ENCODE measurements at regions not wholly inside any gene's neighbourhood (a gene's known extent, or its start where the extent isn't known, plus 50 kb on each side); places are given as distances from the start of the nearest gene placed in this dataset.

DNA sequence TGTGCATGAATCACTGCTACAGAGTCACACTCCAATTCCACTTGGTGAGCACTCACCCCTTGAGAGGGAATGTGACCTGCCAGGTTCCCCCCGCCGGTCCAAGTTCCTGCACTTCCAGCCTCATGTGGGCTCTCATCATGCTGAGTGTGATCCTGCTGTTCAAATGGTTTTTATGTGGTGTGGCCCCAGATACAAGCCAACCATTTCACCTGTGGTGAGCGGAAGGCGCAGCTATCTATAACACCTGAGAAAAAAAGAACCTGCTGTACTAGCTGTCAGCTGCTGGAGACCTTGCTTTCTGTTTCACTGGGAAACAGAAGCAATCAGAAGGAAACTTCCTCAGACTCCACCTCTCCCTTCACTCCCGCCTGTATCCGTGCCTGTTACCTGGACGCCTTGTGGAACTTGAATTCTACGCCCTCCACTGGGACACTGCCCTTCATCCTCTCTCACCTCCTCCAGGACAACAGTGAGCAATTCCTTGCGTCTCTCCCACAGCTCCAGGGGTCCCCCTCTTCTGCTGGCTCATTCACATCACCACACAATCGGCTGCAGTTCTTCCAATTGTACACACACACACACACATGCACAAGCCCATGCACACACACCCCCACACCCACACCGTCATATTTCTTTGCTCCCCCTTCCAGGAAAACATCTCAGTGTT is 64.4 kb upstream of the RPL11 start:
- ChIA-PET POLR2A (ENCODE audit: unreplicated experiment) (no interaction called here), CTCF (no interaction called here)
- H3K9ac ChIP-seq (ENCODE audit: low read depth, low read length), result no peak overlapping the region
- no peak overlapping the region for H3K4me2 ChIP-seq (ENCODE audit: low read depth, low read length)
- H4K5ac ChIP-seq (ENCODE audit: low read depth, low read length), result no peak overlapping the region
- no peak overlapping the region for H4K8ac ChIP-seq (ENCODE audit: low read depth in 2 of 2, low read length in 2 of 2)
- H2BK120ac ChIP-seq (ENCODE audit: low read depth, low read length), result no peak overlapping the region
- H2BK5ac ChIP-seq (ENCODE audit: low read depth, low read length, poor library complexity, severe bottlenecking), result no peak overlapping the region
- no peaks in the 10 kb centered on the region for H3K79me1 ChIP-seq (ENCODE audit: low read depth in 1 of 2, low read length in 2 of 2)
- H3K9me1 ChIP-seq (ENCODE audit: insufficient read depth, low read length), result no peaks in the 10 kb centered on the region; the same call in 1 of the 2 replicates
- H4K91ac ChIP-seq (ENCODE audit: insufficient read depth, low read depth, low read length), result no peak overlapping the region
- no peak overlapping the region for H2BK20ac ChIP-seq (ENCODE audit: low read depth, low read length)
- H3K36me3 ChIP-seq (ENCODE audit: control insufficient read depth, insufficient read depth, low read length), result no peaks in the 10 kb centered on the region
- WGBS, 2 experiments (ENCODE audit: extremely low coverage in 2 of 2, insufficient read length in 1 of 2), result 66% methylated on average over 8 of the region's 11 CpGs; no CpG with 5 or more reads in 1 of the 2 experiments
- no peak overlapping the region for H3K4ac ChIP-seq (ENCODE audit: low read depth, low read length)
- H3K27me3 ChIP-seq (ENCODE audit: control insufficient read depth, insufficient read depth, low read length), result no peaks in the 10 kb centered on the region; the same call in 1 of the 2 replicates
- no peak overlapping the region for H3K27ac ChIP-seq (ENCODE audit: insufficient read depth, low read length)
- H3K23ac ChIP-seq (ENCODE audit: low read depth, low read length), result no peak overlapping the region
- no peak overlapping the region for H2AK9ac ChIP-seq (replicated peaks; ENCODE audit: low read depth, low read length, poor library complexity)
- in situ Hi-C loops (cut with MboI; ENCODE audit: low sequenced_read_pairs), result loop anchor here (25.0 kb wide), 1 partner anchor 640 kb away; no protein-coding TSS in a partner anchor
- no peaks in the 10 kb centered on the region for H4K20me1 ChIP-seq (ENCODE audit: insufficient read depth, low read length)
- ATAC-seq (ENCODE audit: low read depth), result no peak
- no TSS peak for BruUV-seq (replicated peaks)
- no peak overlapping the region for H2AFZ ChIP-seq (replicated peaks; ENCODE audit: low read length, poor library complexity)
- no peak overlapping the region for H2BK15ac ChIP-seq (ENCODE audit: low read depth, low read length)
- H2AK5ac ChIP-seq (ENCODE audit: low read depth, low read length), result no peak overlapping the region; the same call in 1 of the 2 replicates
- no peak overlapping the region for H3K56ac ChIP-seq (ENCODE audit: extremely low read depth, insufficient read depth, low read length)
- no peaks in the 10 kb centered on the region for H3K9me3 ChIP-seq (ENCODE audit: control insufficient read depth, insufficient read depth, low read length)
- H3K18ac ChIP-seq (ENCODE audit: low read depth, low read length), result no peak overlapping the region
- no peak overlapping the region for H3K14ac ChIP-seq (replicated peaks; ENCODE audit: low read depth, low read length)
- dilution Hi-C loops (cut with HindIII; ENCODE audit: low sequenced_read_pairs, unreplicated experiment), result no loop called here
- TF ChIP-seq SMC3 (IDR thresholded peaks at IDR 0.05; ENCODE audit: low read depth, low read length) (no peak), MAFK (IDR thresholded peaks at IDR 0.05; ENCODE audit: low read depth, low read length) (no peak), POLR2A (IDR thresholded peaks at IDR 0.05; ENCODE audit: low read depth, low read length) (no peak), RFX5 (IDR thresholded peaks at IDR 0.05; ENCODE audit: low read depth, low read length) (no peak), FOS (IDR thresholded peaks at IDR 0.05; ENCODE audit: low read depth, low read length) (no peak), MXI1 (IDR thresholded peaks at IDR 0.05; ENCODE audit: borderline replicate concordance, low read depth, low read length) (no peak), RCOR1 (IDR thresholded peaks at IDR 0.05; ENCODE audit: insufficient replicate concordance, low read length) (no peak), RAD21 (IDR thresholded peaks at IDR 0.05; ENCODE audit: low read length) (no peak), NFE2L2 (IDR thresholded peaks at IDR 0.05; ENCODE audit: low read depth, low read length) (no peak)
- TF ChIP-seq, protein P1, sequence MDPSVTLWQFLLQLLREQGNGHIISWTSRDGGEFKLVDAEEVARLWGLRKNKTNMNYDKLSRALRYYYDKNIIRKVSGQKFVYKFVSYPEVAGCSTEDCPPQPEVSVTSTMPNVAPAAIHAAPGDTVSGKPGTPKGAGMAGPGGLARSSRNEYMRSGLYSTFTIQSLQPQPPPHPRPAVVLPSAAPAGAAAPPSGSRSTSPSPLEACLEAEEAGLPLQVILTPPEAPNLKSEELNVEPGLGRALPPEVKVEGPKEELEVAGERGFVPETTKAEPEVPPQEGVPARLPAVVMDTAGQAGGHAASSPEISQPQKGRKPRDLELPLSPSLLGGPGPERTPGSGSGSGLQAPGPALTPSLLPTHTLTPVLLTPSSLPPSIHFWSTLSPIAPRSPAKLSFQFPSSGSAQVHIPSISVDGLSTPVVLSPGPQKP (IDR thresholded peaks at IDR 0.05; ENCODE audit: borderline replicate concordance, low read depth, low read length), result no peak
- TF ChIP-seq, protein P2, sequence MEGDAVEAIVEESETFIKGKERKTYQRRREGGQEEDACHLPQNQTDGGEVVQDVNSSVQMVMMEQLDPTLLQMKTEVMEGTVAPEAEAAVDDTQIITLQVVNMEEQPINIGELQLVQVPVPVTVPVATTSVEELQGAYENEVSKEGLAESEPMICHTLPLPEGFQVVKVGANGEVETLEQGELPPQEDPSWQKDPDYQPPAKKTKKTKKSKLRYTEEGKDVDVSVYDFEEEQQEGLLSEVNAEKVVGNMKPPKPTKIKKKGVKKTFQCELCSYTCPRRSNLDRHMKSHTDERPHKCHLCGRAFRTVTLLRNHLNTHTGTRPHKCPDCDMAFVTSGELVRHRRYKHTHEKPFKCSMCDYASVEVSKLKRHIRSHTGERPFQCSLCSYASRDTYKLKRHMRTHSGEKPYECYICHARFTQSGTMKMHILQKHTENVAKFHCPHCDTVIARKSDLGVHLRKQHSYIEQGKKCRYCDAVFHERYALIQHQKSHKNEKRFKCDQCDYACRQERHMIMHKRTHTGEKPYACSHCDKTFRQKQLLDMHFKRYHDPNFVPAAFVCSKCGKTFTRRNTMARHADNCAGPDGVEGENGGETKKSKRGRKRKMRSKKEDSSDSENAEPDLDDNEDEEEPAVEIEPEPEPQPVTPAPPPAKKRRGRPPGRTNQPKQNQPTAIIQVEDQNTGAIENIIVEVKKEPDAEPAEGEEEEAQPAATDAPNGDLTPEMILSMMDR (conservative IDR thresholded peaks at IDR 0.05; ENCODE audit: low read depth, low read length), result no peak
- H3K4me3 ChIP-seq (ENCODE audit: insufficient read depth, low read depth, low read length), result no peak overlapping the region
- intact Hi-C loops (cut with micrococcal nuclease), result no loop called here
- H3K4me1 ChIP-seq (ENCODE audit: control insufficient read depth, insufficient read depth, low read length), result no peaks in the 10 kb centered on the region
- no peak for DNase-seq
